HG02571 (cell line): ENCODE measurements at regions not wholly inside any gene's neighbourhood (a gene's known extent, or its start where the extent isn't known, plus 50 kb on each side); places are given as distances from the start of the nearest gene placed in this dataset.
"Not testable (repeated sequence)": the region's sequence is repeated elsewhere in the genome, so short reads cannot be mapped to it uniquely, and the experiment has no call there.

Source experiments
- ATAC-seq: cut with Tn5 transposase; IDR thresholded peaks from one replicate; pipeline ENCODE4 v1.9.1; 2021; ENCODE audit warnings: mild to moderate bottlenecking, moderate library complexity; ENCODE audit not compliant: unreplicated experiment

DNA sequence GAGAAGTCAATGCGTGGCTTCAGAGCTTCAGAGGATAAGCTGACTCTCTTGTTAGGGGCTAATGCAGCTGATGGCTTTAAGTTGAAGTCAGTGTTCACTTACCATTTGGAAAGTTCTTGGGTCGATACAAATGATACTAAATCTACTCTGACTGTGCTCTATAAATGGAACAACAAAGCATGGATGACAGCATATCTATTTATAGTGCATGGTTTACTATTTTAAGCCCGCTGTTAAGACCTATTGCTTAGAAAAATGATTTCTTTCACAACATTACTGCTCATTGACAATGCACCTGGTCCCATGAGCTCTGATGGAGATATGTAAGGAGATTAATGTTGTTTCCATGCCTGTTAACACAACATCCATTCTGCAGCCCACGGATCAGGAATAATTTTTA is 435.7 kb downstream of the MAT2B start:
- ATAC-seq = no peak

DNA sequence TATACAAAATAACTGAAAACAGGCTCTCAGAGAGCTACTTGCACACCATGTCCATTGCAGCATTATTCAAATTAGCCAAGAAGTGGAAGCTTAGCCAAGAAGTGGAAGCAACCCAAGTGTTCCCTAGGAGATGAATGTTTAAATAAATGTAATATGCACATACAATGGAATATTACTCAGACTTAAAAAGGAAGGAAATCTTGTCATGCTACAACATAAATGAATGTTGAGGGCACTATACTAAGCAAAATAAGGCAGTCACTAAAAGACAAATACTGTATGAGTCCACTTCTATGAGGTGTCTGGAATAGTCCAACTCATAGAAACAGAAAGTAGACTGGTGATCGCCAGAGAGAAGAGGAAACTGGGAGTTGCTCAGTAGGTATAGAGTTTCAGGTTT is 438.1 kb downstream of the MAT2B start:
- ATAC-seq = no peak

DNA sequence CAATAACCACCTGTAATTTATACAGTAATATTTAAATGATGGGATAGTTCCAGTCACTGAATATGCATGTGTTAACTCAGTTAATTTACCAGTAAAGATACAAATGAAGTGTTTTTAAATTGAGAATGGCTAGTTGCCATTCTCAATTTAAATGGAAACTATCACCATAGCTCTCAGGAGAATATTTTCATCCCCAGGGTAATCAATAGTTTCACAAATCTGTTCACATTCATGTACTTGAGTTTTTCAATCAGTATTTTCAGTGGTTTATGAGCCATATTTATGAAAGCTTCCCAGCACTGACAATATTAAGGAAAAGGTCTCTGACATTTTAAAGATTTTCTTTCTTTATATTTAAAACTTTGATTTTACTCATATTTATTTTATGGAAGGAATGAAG is 439.3 kb downstream of the MAT2B start:
- no peak for ATAC-seq

DNA sequence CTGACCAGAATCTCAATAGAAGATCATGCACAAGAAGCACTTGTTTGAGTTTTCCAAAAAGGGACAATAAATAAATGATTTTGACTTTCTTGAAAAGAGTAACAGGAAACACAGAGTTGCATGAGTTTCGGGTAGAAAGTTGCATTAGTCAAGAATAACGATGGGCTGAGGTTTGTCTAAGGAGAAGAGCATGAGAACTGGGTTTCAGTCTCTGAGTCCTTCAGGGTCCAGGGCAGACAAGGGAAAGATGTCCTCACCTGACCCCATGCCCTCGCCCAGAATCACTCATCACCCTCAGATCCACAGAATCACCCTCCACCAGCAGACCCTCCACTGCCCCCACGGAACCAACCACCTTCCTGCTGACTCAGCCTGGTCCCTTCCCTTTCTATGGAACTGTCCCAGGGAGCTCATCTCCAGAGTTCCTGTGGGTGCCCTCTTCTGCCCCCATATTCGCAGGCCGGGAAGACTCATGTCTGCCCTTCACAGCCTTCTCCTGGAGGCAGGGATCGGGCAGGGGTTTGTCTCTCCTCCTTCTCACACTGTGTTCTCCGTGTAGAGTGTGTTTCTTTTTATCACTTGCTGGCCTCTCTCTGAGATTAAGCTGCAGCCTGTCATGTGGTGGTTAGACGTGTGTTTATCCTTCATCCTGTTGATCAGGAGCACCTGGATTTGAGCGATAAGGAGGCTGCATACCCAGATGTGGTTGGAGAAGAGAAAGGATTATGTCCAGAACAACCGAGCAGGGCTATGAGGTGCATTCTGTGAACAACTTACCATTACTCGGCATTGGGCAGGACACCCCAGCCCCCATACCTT is 442.6 kb downstream of the MAT2B start:
- no peak for ATAC-seq

DNA sequence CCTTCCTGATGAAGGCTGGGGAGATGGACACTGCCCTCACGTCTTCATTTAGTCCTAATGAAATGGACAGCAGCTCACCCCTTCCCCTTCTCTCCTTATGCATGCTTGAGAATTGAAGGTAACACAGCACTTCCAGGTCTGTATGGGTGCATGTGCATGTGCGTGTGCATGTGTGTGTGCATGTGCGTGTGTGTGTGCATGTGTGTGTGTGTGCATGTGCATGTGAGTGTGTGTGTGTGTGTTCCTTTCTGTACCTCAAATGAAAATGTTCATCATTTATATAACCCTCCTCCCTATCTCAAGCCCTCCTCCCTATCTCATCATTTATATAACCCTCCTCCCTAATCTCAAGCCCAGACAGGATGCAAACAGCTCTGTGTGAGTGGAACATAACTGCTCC is 444.8 kb downstream of the MAT2B start:
- no peak for ATAC-seq

DNA sequence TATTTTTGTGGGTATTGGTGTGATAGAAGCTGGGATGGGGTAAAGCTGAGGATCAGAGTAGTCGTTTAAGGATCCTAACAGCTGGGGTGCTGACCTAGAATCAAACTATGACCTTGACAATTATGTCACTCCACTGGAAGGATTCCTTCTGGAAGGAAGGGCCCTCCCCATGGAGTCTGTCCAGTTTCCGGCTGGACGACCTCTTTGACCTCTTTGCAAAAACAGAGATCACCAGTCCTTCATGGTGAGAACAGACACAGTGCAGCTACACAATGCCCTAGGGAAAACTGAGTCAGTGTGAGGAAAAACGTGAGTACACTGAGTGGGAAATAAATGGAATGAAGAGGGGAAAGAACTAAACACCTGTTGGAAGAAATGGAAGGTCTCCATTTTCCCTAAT is 445.6 kb downstream of the MAT2B start:
- no peak for ATAC-seq

DNA sequence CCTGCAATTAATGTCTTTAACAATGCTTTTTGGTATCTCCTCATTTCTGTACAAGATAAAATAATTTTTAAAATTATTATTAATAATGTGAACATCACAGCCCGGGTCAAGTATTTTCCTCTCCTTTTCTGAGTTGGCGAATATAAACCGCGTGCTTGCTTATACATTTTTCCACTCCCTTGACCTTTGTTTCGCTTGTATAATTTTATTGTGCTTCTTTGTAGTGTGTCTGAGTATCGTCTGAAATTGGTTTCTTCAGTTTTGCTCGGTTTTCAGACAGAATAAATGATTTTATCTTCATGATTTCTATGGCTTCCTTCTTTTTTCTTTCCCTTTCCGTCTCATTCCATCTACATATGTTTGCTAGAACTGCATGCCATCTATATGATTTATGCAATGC is 448.5 kb downstream of the MAT2B start:
- no peak for ATAC-seq

DNA sequence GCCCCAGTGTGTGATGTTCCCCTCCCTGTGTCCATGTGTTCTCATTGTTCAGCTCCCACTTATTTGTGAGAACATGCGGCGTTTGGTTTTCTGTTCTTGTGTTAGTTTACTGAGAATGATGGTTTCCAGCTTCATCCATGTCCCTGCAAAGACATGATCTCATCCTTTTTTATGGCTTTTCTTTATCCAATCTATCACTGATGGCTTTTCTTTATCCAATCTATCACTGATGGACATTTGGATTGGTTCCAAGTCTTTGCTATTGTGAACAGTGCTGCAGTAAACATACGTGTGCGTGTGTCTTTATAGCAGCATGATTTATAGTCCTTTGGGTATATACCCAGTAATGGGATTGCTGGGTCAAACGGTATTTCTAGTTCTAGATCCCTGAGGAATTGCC is 455.8 kb downstream of the MAT2B start:
- not testable (repeated sequence) for ATAC-seq

DNA sequence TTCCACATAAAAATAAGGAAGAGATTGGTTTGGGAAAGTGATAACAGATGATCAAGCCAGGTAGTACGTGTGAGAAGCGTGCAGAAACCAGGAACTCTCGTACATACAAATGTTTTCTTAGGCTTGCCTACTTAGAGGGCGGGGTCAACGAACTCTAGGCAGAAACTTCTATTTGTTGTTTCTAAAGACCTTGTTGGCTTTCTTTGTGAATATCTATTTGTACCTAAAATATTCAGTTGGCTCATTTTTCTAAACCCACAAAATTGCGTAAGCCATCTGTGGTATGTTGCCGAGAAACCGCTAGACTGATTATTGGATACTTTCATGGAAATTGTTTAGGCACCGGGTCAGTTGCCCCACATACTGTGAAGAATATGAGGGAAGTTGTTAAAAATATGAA is 458.5 kb downstream of the MAT2B start:
- ATAC-seq = no peak

DNA sequence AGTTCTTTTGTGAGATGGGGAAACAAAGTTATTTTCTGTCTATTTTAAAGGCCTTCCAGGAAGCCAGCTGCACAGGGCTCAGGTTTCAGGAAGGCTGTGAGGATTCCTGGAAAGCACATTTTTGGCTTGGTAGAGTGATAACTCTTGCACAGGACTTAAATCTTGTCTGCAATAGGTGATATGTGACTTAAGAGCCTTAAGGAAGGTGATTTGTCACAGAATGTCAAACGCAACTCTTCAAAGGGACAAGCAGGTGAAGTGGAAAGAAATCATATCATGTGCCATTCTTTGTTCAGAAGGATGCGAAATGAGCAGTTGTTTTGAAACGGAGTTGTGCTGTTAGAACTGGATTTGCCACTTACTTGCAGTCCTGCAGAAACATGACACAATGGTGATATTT is 459.3 kb downstream of the MAT2B start:
- ATAC-seq = no peak

DNA sequence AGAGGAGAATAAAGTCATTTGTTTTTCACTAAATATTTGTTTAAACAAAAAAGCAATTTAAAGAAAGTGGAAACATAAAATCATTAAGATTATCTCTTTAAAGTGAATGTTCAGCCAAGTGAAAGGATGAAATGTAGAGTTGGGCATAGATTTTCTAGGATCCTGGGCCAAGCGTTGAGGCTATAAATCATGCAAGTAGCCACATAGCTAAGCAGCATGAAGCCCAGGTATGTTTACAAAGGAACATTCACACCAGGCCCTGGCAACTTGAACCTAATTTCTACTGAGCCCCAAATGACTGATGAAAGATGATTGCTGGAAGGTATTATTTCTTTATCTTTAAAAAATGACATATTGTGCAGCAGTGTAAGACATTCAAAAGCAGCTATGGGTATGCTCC is 461.8 kb downstream of the MAT2B start:
- ATAC-seq = no peak

DNA sequence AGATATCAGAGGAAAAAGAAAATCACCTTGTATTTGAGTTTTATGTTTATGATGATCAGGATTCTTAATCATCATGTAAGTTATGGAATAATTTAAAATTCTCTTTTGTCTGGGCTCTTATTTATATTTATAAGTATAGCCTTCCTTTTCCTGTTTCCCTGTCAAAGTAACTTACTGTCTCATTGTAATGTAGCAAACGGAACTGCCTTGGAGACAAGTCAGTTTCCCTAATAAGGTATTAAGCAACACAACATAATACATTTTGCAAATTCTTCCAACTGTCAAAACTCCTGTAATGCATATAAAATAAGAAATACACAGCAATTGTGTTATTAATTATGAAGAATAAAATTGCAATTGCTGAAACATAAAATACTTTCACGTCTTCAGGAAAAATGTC is 463.2 kb downstream of the MAT2B start:
- ATAC-seq = no peak

DNA sequence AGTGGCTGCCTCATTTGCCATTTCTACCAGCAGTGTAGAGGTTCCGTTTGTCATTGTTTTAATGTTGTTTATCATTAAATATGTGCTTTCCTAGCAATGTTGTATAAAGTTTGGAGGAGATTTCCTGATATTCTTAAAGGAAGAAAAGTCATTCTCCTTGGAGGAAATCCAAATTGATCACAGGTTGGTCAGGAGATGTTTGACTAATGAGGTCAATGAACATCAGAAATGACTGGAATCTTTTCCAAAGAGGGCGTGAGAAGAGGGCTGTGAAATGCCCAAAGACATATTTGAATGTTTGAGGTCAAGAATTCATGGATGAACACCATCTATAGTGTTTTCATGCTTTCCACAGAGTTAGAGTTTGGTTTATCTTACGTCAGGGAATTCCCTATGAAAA is 471.3 kb downstream of the MAT2B start:
- no peak for ATAC-seq

DNA sequence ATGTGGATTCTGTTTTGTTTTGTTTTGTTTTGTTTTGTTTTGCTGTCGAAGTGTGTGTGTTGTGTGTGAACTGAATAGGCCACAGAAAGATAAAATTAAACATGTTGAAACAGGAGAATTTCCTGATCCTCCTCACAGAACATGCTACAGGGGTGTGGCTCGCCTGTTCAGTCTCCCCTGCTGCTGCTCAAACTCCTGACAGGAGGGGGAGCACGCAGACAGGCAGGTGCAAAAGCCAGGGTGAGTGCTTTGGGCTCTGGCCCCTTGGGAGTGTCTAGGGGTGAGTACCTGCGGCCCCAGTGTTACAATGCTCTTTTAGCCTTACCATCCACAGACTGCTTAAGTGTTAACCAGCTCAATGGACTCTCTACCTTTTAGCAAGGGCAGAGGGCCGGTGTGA is 473.5 kb downstream of the MAT2B start:
- peak; percentile 77 for ATAC-seq

DNA sequence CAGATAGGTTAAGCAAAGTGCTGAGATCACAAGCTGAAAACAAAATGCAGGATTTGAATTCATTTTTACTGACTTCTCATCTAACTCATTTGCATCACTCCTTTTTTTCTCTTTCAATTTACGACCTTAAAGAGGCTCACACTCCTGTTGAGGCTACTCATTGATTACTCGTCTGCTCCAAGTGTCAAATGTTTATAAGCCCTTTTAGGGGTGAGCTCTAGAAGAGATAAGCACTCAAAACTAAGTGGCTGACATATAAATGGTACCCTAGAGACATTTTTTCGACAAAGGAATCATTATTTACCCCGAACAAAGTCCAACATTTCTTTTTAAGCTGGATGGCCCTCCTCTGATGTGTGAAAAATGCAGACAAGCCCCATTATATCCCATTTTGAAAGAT is 483.1 kb downstream of the MAT2B start:
- no peak for ATAC-seq

DNA sequence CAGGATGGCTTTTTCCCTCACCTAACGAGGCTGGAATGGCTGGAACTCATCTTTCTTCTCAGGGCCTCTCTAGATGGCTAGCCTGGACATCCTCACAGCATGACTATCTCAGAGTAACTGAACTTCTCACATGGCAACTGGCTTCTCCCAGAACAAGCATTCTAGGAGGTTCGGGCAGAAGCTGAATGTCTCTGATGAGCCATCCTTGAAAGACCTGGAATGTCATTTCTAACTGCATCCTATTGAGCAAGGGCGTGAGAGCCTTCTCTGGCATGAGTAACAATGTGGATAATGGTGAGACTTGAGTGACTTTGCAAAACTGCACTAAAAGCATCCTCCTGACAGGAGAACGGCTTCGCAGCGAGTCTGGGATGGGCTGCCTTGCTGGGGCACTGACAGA is 487.7 kb downstream of the MAT2B start:
- ATAC-seq = no peak

DNA sequence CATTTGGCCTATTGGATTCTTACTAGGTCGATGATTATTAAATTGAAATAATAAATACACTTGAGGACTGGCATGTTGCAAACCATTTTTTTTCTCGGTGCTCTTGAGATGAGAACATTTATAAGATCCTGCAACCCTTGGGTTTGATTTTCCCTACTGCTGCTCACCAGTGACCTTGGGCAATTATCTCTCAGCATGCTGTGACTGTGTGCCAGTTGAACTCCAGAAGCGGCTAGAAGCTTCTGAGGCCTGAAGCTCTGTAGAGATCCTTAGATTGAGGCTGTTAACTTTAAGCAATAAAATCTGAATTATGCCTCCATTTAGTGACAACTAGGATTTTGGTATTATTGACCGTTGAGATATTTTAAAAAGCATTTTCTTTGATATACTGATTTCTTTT is 489.8 kb downstream of the MAT2B start:
- ATAC-seq = no peak

DNA sequence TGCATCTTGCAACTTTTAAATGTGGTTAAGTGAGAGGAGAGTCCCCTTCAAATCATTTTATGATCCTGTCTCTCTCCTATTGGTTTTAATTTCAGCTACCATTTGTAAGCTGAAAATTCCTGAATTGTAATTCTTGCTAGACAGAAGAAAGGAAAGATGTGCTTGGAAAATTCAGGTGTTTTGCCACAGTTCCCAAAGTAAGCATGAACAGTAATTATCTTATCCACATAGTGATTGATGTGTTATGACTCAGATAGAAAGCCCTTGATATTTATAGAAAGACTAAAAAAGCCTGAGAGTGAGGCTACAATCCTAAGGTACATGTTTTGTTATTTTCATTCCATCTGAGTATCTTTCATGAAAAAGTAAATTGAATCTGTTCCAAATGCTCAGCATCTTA is 492.5 kb downstream of the MAT2B start:
- ATAC-seq = no peak

DNA sequence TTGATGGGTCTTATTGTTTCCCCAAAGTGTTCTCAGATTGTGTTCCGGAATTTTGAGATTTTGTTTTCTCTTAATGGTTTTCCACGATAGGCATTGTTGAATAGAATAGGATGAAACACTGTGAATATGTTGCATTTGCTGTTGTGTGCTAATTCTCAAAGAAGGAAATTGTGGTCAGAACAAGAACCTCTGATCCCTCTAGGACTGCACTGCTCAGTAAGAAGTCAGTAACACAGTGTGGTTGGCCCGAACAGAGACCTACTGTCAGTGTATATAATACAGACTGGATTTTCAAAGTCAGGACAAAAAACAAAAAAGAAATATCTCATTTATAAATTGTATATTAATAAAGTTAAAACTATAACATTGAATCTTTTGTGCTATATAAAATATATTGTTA is 494.8 kb downstream of the MAT2B start:
- ATAC-seq = no peak

DNA sequence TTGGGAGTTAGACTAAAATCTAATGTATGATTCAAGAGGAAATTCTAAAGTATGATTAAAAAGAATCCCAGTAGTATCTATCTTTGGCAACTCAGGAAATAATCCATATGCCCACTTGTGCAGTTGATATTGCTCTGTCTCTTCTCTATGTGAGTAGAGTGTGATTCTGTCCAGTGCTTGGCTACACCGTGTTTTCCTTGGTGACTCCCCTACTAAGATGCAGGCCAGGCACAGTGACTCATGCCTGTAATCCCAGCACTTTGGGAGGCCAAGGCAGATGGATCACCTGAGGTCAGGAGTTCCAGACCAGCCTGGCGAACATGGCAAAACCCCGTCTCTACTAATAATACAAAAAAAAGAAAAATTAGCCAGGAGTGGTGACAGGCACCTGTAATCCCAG is 495.4 kb downstream of the MAT2B start:
- no peak for ATAC-seq

DNA sequence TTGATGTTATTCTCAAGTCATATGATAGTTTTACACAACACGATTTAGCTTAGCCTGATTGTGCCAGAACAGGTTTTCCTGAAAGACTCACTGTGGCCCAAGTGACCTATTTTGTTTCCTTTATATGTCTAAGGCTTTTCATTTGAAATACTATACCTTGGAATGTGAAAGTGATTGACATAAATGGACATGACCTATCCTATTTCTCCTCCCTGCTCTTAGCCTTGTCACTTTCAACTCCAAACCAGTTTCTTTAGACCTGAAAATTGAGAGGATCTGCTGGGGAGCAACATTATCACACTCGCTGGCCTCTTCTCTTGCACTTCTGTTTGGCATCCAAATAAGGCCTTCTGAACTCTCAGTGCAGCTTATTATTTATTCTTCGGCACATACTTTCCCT is 496.8 kb downstream of the MAT2B start:
- ATAC-seq = no peak

DNA sequence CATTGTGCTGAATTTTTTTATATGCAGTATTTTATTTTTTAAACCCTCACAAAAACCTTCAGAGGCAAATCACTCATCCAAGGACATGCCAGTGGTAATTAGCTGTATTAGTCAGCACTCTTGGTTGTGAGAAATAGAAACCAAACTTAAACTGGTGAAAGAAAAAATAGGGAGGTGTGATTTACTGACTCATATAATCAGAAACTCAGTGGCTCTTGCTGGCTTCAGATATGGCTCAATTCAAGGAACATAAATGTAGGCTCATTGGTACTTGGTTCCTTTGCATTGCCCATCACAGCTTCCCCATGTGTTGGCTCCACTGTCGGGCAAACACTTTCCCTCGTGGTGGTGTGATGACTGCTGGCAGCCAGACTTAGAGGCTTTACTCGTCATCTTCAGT is 497.2 kb downstream of the MAT2B start:
- no peak for ATAC-seq

DNA sequence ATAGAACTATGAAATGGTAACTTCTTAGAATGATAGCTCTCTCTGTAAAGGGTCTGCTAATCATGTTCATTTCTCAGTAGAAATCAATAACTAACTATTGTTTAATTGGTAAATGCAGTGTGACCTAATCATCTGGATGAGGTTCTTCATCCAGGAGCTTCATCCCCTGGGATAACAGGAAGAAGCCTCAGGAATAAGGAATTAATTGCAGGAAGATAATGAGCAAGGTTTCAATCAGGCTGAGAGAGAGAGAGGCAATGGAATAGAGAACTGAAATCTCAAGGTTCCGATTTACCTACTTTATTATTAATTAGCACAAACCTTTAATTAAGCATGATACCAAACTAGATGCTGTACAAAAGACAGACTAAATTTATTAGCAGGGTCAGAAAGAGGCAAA is 499.7 kb downstream of the MAT2B start:
- no peak for ATAC-seq
